Sigmoid colon (tissue), 4 donors: ENCODE measurements at regions not wholly inside any gene's neighbourhood (a gene's known extent, or its start where the extent isn't known, plus 50 kb on each side); places are given as distances from the start of the nearest gene placed in this dataset.

ENCODE experiments used
- CTCF ChIP-seq, 4 experiments: fragments of 450-650 bp in 3 of 4; fragments of 200-600 bp in 1 of 4; IDR thresholded peaks; one replicate each; pipeline ENCODE4 v1.5.1; 2016 to 2019; ENCODE audit warnings: antibody characterized with exemption in 4 of 4, mild to moderate bottlenecking in 3 of 4, moderate library complexity in 2 of 4
- EP300 ChIP-seq, 4 donors: sonication (generic); formaldehyde crosslinking; IDR thresholded peaks; one replicate each; pipeline ENCODE4 v1.6.1; 2017; ENCODE audit warnings: antibody characterized with exemption in 4 of 4
- POLR2A ChIP-seq, 2 donors: fragments of 450-650 bp; IDR thresholded peaks; one replicate each; pipeline ENCODE4 v1.6.1; 2016; ENCODE audit warnings: antibody characterized with exemption in 2 of 2, mild to moderate bottlenecking in 2 of 2, moderate library complexity in 2 of 2

DNA sequence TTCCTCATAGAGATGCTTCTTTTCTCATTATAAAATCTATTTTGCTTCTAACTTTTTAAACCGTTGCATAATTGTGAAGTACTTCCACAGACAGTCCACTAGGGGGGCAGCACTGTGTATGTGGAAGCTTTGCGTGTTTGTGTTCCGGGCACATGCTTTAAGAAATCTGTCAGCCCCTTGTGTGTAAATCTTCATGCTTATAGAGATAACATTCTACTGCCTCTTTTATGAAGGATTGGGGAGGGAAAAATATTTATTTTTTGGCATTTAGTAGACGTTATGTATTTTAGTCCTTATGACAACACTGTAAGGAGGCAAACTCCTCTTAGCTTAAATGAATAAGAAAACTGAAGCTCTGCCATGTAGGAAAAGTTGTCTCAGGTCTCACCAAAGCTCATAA lies 157.3 kb upstream of the PTGFR start:
- TF ChIP-seq CTCF (IDR thresholded peaks at IDR 0.05) (peak in 2 of 4 experiments; percentile 42 to 53), POLR2A (IDR thresholded peaks at IDR 0.05) (no peak), EP300 (IDR thresholded peaks at IDR 0.05) (no peak)
